Uterus (tissue), 2 donors: ENCODE measurements at regions not wholly inside any gene's neighbourhood (a gene's known extent, or its start where the extent isn't known, plus 50 kb on each side); places are given as distances from the start of the nearest gene placed in this dataset.

Experiments
- POLR2A ChIP-seq, 2 donors: fragments of 450-650 bp; IDR thresholded peaks; one replicate each; pipeline ENCODE4 v1.6.1; 2016; ENCODE audit warnings: antibody characterized with exemption in 2 of 2, mild to moderate bottlenecking in 1 of 2, moderate library complexity in 1 of 2
- TF ChIP-seq, protein P1 (sequence below), 4 experiments: fragments of 200-600 bp in 2 of 4; fragments of 450-650 bp in 2 of 4; sonication (generic) in 2 of 4; IDR thresholded peaks; one replicate each; pipeline ENCODE4 v1.5.1; 2016 to 2019; ENCODE audit warnings: antibody characterized with exemption in 4 of 4, mild to moderate bottlenecking in 2 of 4, moderate library complexity in 1 of 4

GRCh38 chr1:106063510-106063909 is 993.0 kb upstream of the PRMT6 start:
- TF ChIP-seq, protein P1, sequence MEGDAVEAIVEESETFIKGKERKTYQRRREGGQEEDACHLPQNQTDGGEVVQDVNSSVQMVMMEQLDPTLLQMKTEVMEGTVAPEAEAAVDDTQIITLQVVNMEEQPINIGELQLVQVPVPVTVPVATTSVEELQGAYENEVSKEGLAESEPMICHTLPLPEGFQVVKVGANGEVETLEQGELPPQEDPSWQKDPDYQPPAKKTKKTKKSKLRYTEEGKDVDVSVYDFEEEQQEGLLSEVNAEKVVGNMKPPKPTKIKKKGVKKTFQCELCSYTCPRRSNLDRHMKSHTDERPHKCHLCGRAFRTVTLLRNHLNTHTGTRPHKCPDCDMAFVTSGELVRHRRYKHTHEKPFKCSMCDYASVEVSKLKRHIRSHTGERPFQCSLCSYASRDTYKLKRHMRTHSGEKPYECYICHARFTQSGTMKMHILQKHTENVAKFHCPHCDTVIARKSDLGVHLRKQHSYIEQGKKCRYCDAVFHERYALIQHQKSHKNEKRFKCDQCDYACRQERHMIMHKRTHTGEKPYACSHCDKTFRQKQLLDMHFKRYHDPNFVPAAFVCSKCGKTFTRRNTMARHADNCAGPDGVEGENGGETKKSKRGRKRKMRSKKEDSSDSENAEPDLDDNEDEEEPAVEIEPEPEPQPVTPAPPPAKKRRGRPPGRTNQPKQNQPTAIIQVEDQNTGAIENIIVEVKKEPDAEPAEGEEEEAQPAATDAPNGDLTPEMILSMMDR (IDR thresholded peaks at IDR 0.05) = no peak
- TF ChIP-seq POLR2A (IDR thresholded peaks at IDR 0.05) = no peak
